GM19463 (cell line): ENCODE measurements at regions not wholly inside any gene's neighbourhood (a gene's known extent, or its start where the extent isn't known, plus 50 kb on each side); places are given as distances from the start of the nearest gene placed in this dataset.

Source experiments
- ATAC-seq: cut with Tn5 transposase; IDR thresholded peaks from one replicate; pipeline ENCODE4 v1.9.1; 2021; ENCODE audit warnings: mild to moderate bottlenecking, moderate library complexity; ENCODE audit not compliant: unreplicated experiment

DNA sequence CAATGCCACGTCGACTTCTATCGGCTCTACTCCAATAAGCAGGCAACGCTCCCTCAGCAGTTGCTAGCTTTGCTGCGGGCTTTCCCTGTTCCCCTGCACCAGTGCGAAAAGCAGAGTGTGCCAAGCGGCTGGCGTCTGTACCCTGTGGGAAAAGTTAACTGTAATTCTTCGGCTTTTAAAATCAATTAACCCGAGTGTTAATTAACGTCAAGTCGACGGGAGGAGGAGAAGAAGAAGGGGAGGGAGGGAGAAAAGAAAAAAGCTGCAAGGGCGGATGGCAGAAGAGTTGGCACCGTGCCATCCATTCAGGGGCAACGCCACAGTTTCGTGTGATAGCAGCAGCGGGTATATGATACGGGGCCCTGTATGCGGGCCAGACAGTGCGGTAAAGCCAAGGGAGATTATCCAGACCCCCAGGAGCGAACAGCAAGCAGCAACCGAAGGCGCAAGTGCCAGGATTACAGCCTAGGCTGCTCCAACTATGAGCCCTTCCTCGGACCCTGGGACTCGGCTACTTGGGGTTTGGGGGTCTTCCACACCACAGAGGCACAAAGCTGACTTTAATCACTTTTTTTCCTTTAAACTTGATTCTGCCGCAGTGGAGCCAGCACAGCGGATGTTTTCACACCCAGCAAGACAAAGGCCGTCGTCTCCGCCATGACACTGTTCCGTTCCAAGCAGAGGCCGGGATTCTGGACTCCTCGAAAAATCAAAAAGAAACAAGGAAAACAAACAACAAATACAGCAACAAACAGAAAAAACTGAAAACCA lies 253.8 kb upstream of the PMFBP1 start:
- ATAC-seq = no peak

DNA sequence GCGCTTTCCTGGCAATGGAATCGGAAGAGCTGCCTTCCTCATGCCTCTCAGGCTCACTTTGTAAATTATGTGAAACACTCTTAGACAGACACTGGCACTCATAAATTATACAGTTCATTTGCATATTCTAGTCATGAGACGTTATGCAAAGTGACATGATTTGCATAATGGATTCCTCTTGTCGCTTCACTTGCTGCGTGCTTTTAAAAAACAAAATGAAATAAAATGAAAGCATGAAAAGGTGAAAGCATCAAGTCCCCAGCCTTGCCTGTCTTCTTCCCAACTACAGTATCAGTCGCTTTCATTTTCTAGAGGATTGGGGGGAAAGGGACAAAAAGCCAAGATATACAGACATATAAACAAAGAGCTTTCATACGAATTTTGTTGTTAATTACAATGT lies 252.8 kb upstream of the PMFBP1 start:
- ATAC-seq = no peak

DNA sequence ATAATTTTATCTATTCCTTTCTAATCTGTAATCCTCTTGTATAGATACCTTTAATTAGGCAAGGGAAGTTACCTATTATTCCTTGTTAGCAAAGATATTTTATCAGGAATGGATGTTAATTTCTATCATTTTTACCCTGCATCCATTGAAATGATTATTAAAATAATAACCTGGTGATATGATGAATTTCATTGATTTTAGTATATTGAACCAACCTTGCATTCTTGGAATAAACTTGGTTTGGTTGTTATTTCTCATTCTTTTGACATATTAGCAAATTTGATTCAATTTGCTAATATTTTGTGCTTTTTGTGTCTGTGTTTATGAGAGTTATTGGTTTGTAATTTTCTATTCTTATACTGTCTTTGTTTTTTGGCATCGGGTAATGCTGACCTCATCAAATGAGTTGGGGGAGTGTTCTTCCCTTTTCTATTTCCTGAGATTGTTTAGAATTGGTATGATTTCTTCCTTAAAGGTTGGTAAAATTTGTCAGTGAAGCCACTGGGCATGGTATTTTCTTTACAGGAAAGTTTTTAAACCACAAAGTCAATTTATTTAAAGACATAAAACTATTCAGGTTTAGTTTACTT lies 250.4 kb upstream of the PMFBP1 start:
- no peak for ATAC-seq

DNA sequence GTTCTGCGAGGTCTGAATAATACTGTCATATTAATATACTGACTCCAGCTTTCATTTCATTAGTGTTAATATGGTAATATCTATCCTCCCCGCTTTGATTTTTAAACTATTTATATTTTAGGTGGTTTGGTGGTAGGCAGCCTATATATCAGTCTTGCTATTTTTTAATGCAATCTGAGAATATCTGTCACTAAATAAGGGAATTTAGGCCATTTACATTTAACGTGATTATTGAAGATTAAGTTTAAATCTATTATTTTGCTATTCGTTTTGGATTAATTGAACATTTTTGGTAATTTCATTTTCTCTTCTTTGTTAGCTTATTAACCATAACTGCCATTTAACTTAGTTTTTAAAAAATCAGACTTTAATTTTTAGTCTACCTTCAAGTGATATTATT lies 247.7 kb upstream of the PMFBP1 start:
- no peak for ATAC-seq

DNA sequence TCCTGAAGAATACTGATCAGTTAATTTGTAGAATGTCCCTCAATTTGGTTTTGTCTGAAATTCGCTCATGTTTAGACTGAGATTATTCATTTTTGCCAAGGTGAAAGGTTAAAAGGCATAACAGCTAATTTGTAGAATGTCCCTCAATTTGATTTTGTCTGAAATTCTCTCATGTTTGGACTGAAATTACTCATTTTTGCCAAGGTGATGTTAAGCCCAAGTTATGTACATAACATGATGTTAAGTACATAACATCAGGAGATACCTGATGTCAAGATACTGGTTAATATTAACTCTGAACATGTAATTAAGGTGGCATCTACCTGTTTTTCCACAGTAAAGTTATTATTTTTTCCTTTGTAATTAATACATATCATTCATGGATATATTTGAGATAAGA lies 243.4 kb upstream of the PMFBP1 start:
- no peak for ATAC-seq

DNA sequence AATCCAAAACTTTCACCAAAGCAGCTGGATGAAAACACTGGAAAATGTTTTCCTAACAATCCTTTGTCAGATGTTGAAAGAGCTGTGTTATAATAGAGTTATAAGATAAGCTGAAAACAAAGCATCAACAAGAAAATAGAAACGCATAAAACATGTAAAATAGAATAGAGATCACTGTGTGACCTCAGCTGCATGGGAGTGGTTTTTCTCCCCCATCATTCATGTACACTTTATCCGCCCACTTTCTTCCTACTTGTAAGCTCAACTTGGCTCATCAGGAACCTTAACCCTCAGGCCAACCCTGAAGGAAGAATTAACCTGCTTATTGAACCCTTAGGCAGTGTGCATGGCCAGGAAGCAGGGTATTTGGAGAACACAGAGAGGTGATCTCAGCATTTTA lies 238.5 kb upstream of the PMFBP1 start:
- ATAC-seq = no peak

DNA sequence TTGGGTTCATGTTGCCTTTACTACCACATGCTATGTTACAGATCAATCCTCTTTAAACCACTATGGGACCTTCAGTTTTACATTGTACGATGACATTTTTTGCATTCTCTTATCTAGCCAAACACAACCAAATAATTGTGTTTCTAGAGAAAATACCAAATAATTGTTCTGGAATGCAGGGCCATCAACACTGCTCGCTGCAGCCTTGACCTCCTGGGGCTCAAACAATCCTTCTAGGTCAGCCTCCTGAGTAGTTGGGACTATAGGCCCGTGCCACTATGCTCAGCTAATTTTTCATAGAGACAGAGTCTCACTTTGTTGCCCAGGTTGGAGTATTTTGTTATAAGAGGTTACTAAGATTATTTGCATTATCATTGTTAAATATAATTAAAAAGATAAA lies 237.5 kb upstream of the PMFBP1 start:
- ATAC-seq = no peak

DNA sequence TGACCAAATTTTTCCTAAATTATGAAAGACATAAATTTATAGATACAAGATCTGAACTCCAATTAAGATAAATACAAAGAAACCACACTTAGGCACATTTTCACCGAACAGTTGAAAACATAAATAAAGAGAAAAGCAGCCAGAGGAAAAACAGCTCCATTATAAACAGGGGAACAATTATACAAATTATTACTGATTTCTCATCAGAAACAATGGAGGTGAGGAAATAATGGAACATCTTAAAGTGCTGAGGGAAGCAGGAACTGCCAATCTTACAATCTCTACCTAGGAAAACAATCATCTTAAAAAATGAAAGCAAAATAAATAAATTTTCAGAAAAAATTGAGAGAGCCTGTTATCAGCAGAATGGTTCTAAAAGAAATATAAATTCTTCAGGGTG lies 234.4 kb upstream of the PMFBP1 start:
- ATAC-seq = no peak

DNA sequence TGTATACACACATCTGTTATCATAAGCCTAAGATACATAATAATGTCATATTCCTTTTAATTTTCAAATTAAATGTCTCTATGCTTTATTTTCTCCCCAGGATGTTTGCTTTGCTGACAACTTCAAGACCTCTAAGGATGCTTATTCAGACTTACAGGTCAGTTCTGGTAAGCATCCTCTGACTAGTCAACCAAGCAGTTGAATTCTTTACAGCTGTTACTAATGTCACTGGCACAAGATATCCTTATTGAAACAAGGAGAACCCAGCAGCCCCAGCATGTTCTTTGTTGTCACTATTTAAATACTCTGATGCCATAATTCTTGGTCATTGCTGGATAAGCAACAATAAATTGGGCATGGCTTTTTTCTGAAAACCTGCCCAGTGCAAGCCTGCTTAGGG lies 232.3 kb upstream of the PMFBP1 start:
- ATAC-seq = no peak

DNA sequence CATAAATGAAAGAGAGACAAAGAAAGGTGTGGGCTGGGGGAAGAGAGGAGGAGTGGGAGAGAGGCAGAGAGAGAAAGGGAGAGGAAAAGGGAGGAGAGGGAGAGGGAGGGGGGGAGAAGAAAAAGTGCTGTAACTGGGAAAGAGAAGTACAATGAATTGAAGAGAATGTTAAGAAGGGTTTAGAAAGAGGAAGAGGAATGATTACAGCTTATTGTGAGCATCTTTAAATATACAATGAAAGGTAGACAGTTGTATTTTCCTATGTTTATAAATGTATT lies 229.1 kb upstream of the PMFBP1 start:
- ATAC-seq = no peak

DNA sequence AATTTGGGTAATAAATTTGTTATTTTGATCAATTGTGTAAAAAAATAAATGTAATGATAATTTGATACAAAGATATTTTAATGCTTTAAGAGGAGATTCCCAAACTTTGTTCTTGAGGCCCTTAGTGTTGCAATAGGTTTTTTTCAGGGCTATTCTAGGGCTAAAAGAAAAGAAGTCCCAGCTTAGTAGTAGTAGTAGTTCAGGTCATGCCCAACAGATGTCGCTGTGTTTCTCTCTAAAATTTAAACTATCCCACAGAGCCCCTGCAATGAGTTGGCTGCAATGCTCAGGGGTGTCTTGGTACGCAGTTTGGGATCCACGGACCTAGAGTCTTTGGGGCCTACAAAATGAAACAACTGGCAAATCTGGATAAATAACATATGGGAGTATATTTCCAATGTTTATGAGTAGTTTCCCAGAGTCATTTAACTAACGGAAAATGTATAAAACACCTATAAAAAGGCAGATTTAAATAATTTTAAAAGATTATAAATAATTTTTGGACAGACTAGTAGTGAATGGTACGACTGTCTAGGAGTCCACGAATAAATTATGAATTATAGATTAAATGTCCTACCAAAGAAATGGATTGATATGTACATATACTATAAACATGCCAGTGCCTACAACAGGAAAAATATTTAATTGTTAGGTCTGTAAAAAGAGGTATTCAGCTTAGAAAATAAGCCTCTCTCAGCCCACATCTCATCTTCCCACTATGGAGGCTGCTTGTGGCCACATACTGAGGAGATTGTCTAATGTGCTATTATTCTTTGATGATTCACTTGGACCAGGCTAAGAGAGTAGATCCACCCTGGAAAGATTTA lies 228.5 kb upstream of the PMFBP1 start:
- no peak for ATAC-seq

DNA sequence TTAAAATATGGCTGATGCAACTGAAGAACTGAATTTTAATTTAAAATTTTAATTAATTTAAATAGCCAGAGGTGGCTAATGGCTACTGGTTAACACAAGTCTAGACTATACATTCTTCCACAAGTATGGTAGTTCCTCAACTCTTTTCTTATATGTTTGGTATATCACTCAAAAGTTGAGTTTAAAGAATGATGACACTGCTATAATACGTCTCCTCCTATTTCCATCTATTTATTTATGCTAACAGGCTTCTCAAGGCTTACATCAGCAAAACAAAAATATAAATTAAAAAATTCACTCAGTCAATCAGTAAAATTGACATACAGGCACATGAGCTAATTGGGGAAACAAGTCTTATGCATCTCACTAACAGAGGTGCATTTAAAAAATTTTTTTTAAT lies 227.9 kb upstream of the PMFBP1 start:
- ATAC-seq = no peak

DNA sequence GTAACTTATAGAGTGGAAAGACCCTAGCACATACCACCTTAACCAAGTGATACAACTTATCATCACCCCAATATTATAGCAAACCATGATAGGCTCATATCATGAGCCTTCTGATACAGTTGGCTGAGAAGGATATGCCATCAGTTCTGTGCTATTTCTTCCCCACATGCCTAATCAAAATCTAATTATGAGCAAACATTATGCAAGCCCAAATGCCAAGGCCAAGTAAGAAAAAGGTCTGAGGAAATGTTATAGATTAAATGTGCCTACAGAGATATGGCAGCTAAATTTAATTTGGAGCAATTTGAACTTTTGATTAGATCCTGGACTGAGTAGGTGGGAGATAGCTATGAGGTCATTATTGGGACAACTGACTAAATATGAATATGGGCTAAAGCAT lies 225.9 kb upstream of the PMFBP1 start:
- no peak for ATAC-seq

DNA sequence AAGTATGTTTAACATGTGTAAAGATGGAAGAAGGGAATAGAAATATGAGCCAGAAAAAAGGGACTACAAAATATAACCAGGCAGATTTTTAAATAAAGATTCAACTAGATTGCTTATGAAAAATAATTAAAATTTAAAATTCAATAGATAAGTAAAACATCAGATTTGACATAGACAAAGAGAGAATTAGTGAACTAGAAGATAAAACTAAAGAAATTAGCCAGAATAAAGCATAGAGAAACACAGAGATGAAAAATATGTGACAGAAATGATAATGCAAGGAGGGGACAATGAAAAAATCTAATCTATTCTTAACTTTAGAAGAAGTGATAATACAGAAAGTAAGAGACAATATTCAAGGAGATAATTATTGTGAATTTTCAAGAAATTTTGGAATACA lies 222.6 kb upstream of the PMFBP1 start:
- no peak for ATAC-seq

DNA sequence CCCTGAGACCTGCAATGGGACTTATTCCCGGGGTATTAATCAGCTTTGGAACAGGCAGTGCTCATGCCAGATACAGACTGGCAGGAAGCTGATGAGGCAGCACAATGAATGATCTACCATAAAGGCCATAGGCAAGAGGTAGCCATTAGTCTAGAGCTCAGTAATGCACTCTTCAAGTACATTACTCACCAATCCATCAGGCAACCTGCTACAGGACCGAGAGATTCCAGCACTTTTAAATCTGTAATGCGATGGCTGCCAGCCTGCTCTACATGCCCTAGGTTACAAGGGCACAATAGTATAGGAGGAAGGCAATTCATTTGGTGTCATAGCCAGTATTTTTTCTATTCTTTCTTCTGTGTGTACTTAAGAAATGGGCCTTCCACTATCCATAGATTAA lies 217.8 kb upstream of the PMFBP1 start:
- ATAC-seq = no peak

DNA sequence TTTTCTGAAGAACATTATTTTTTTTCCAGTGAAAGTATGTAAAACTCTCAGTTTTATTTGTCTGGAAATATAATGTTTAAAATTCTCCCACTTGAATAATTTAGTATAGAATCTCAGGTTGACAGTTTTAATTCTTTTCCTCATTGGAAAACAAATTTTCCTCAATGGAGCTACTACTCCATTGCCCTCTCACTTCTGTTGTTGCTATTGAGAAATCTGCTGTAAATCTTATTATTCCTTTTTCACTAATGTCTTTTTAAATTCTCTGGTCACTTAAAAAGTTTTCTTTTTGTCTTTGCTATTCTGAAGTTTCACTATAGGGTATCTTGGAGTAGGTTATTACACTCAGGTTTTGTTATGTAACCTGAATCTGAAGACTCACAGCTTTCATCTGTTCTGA lies 216.1 kb upstream of the PMFBP1 start:
- no peak for ATAC-seq

DNA sequence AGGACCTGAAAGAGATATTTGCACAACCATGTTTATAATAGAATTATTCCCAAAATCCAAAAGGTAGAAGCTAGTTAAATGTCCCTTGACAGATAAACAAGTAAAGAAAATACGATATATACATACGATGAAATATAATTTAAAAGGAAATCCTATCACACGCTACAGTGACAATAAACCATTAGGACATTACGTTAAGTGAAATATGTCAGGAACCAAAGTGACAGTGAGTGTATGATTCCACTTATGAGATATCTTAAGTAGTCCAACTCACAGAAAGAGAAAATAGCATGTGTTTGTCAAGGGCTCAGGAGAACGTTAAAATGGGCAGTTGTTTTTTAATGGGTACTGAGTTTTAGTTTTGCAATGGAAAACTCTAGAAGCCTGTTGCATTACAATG lies 212.7 kb upstream of the PMFBP1 start:
- no peak for ATAC-seq

DNA sequence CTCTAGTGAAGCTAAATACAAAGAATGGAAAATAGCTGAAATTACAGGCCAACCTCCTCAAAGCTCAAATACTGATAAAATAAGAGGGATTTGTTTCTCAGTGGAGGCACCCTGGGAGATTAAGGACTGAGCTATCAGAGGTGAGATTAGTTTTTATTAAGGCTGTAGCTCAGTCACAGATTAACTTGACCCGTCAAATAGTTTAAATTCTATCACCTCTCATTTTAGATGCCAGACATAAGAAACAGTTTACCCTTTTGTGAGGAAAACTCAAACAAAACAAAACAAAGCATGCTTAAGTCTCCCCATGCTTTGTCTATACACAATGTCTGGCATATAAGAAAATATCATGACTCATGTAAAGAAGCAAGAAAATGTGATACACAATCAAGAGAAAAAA lies 208.3 kb upstream of the PMFBP1 start:
- ATAC-seq = no peak

DNA sequence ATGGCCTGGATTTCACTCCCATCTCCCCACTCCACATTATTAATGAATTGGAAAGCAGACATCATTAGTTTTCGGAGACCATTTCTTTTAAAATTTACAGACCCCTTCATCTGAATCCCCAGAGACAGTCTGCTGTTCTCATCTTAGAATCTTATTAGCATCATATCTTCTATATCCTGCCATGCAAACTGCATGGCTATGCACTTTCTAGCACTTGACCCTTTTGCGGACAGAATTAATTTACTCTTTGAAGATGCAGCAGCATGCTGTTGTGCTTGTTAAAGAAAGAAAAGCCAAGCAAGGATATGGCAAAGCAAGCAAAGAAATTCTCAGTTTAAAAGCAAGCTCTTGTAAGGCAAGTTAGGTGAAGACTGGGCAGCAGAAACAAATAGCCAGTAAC lies 201.2 kb upstream of the PMFBP1 start:
- ATAC-seq = no peak

DNA sequence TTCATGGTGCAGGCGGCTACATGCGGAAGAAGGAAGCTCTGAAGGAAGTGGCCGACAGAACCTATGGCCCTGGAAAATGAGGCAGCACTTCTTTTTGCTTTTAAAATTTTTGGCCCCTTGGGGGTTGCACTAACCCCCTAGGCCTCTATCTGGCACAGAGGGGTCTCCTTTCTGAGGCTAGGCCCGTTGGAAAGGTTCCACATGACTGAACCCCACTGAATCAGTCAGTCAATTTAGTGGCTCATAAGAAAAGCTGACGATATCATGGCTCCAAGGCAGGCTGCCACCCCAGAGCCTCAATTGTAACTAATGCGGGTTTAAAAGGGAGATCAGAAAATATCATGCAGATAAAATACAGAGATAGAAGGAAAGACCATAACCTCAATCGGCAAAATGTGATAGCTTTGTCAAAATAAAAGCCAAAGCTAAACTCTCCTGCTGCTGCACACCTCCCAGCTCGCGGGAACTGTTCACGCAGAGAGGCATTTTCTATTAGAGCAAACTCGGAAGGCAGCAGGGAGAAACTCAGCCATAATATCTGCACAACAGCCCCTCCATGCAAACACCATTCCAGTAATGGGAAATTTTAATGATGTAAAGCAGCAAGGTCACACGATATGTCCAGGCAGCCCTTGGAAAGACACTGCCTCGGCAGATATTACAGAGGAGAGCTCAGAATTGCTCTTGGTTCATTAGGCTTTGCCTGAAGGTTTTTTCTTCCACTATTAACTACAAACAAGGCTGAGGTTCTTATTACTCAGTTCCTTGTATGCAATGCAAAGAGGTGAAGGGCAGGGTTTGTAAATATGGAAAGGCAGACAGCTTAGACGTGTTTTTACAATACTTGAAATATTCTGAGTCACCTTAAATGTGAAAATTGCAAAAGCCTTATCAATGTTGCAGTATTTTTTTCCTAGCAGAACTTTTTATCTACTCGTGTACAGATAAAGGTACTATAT lies 200.4 kb upstream of the PMFBP1 start:
- no peak for ATAC-seq
